ENCODE measurements at regions not wholly inside any gene's neighbourhood (a gene's known extent, or its start where the extent isn't known, plus 50 kb on each side); places are given as distances from the start of the nearest gene placed in this dataset.

- in situ Hi-C loops (cut with MboI; ENCODE audit: low pct_ligation_motif_present in 1 of 4, low pct_unique_long_range_greater_than_20kb in 1 of 4, low sequenced_read_pairs in 3 of 4), result no loop called here
- TF ChIP-seq POLR2A (IDR thresholded peaks at IDR 0.05) (no peak), CTCF (IDR thresholded peaks at IDR 0.05) (no peak), POLR2AphosphoS5 (IDR thresholded peaks at IDR 0.05) (no peak), EP300 (IDR thresholded peaks at IDR 0.05; ENCODE audit: low read depth) (no peak)
- WGBS, 2 donors (ENCODE audit: low coverage in 1 of 2), result 29 to 69% methylated on average over 1 of the region's 1 CpG
Observed at GRCh38 chr12:87529413-87529812, 499.8 kb downstream of the C12orf50 start.

GRCh38 chr12:87520968-87521367, 508.2 kb downstream of the C12orf50 start:
- TF ChIP-seq POLR2A (IDR thresholded peaks at IDR 0.05) (no peak), CTCF (IDR thresholded peaks at IDR 0.05) (no peak), EP300 (IDR thresholded peaks at IDR 0.05; ENCODE audit: low read depth) (no peak), POLR2AphosphoS5 (IDR thresholded peaks at IDR 0.05) (no peak)
- H3K36me3 ChIP-seq, result no peaks in the 10 kb centered on the region
- intact Hi-C loops (cut with DNase I; ENCODE audit: low total_unique reads), result no loop called here

More at GRCh38 chr12:87529413-87529812, 499.8 kb downstream of the C12orf50 start:
- H3K36me3 ChIP-seq, result no peaks in the 10 kb centered on the region
- no peaks in the 10 kb centered on the region for H3K4me1 ChIP-seq
- no peak overlapping the region for H3K4me3 ChIP-seq
- H3K27ac ChIP-seq, result no peak overlapping the region
- intact Hi-C loops (cut with DNase I; ENCODE audit: low total_unique reads), result no loop called here
- no peaks in the 10 kb centered on the region for H3K27me3 ChIP-seq
- H3K9me3 ChIP-seq, result no peaks in the 10 kb centered on the region
- no peak for DNase-seq

GRCh38 chr12:87518481-87518880, 510.7 kb downstream of the C12orf50 start:
- Histone ChIP-seq H3K27ac (no peak overlapping the region), H3K9me3 (no peaks in the 10 kb centered on the region), H3K27me3 (no peaks in the 10 kb centered on the region), H3K4me3 (no peak overlapping the region), H3K4me1 (no peaks in the 10 kb centered on the region), H3K36me3 (no peaks in the 10 kb centered on the region)
- in situ Hi-C loops (cut with MboI; ENCODE audit: low pct_ligation_motif_present in 1 of 4, low pct_unique_long_range_greater_than_20kb in 1 of 4, low sequenced_read_pairs in 3 of 4) (no loop called here), intact Hi-C loops (cut with DNase I; ENCODE audit: low total_unique reads) (no loop called here)
- no peak for TF ChIP-seq POLR2AphosphoS5 (IDR thresholded peaks at IDR 0.05)
- 62 to 71% methylated on average over 1 of the region's 1 CpG for whole genome bisulfite sequencing, 2 donors (ENCODE audit: low coverage in 1 of 2)
- DNase-seq, result no peak

More at GRCh38 chr12:87520968-87521367, 508.2 kb downstream of the C12orf50 start:
- DNase-seq, result no peak
- H3K4me1 ChIP-seq, result no peaks in the 10 kb centered on the region
- in situ Hi-C loops (cut with MboI; ENCODE audit: low pct_ligation_motif_present in 1 of 4, low pct_unique_long_range_greater_than_20kb in 1 of 4, low sequenced_read_pairs in 3 of 4), result no loop called here
- no peak overlapping the region for H3K27ac ChIP-seq
- no peaks in the 10 kb centered on the region for H3K27me3 ChIP-seq
- H3K4me3 ChIP-seq, result no peak overlapping the region
- no peaks in the 10 kb centered on the region for H3K9me3 ChIP-seq
- WGBS, 2 donors (ENCODE audit: low coverage in 1 of 2), result 79 to 90% methylated on average over 1 to 2 of the region's 2 CpGs

- no peak overlapping the region for H3K4me3 ChIP-seq
- DNase-seq, result no peak
- H3K27ac ChIP-seq, result no peak overlapping the region
- H3K4me1 ChIP-seq, result no peaks in the 10 kb centered on the region
- no peaks in the 10 kb centered on the region for H3K36me3 ChIP-seq
- no peaks in the 10 kb centered on the region for H3K27me3 ChIP-seq
- in situ Hi-C loops (cut with MboI; ENCODE audit: low pct_ligation_motif_present in 1 of 4, low pct_unique_long_range_greater_than_20kb in 1 of 4, low sequenced_read_pairs in 3 of 4) (no loop called here), intact Hi-C loops (cut with DNase I; ENCODE audit: low total_unique reads) (no loop called here)
- no peak for TF ChIP-seq CTCF (IDR thresholded peaks at IDR 0.05)
- no peak for TF ChIP-seq POLR2A (IDR thresholded peaks at IDR 0.05)
- no peak for TF ChIP-seq EP300 (IDR thresholded peaks at IDR 0.05; ENCODE audit: low read depth)
- no peak for TF ChIP-seq POLR2AphosphoS5 (IDR thresholded peaks at IDR 0.05)
- no peaks in the 10 kb centered on the region for H3K9me3 ChIP-seq
- 100% methylated on average over 1 of the region's 1 CpG; no CpG with 5 or more reads in 1 of the 2 donors for WGBS, 2 donors (ENCODE audit: low coverage in 1 of 2)
Observed at GRCh38 chr12:87518036-87518435, 511.2 kb downstream of the C12orf50 start.

Data from transverse colon (tissue), 4 donors.